ENCODE measurements at regions not wholly inside any gene's neighbourhood (a gene's known extent, or its start where the extent isn't known, plus 50 kb on each side); places are given as distances from the start of the nearest gene placed in this dataset.

GRCh38 chr3:80770106-80771074, 991.1 kb downstream of the GBE1 start:
- TF ChIP-seq CTCF (IDR thresholded peaks at IDR 0.05; ENCODE audit: insufficient read depth, low read length, poor library complexity, severe bottlenecking), result no peak
- Histone ChIP-seq H3K36me3 (ENCODE audit: control insufficient read depth, insufficient read depth, low read length) (no peaks in the 10 kb centered on the region), H3K4me3 (replicated peaks; ENCODE audit: low read depth, low read length) (no peak overlapping the region), H3K27me3 (replicated peaks; ENCODE audit: control insufficient read depth, insufficient read depth, low read length) (no peaks in the 10 kb centered on the region)
- no peak for DNase-seq (ENCODE audit: extremely low read depth, insufficient read length)

- no peak overlapping the region for H3K4me3 ChIP-seq (replicated peaks; ENCODE audit: low read depth, low read length)
- no peak for DNase-seq (ENCODE audit: extremely low read depth, insufficient read length)
- no peaks in the 10 kb centered on the region for H3K27me3 ChIP-seq (replicated peaks; ENCODE audit: control insufficient read depth, insufficient read depth, low read length)
Observed at GRCh38 chr3:80769683-80770082, 991.8 kb downstream of the GBE1 start.

GRCh38 chr3:80767604-80768003, 993.8 kb downstream of the GBE1 start:
- TF ChIP-seq CTCF (IDR thresholded peaks at IDR 0.05; ENCODE audit: insufficient read depth, low read length, poor library complexity, severe bottlenecking), result no peak
- no peaks in the 10 kb centered on the region for H3K27me3 ChIP-seq (replicated peaks; ENCODE audit: control insufficient read depth, insufficient read depth, low read length)
- no peak for DNase-seq (ENCODE audit: extremely low read depth, insufficient read length)
- H3K36me3 ChIP-seq (ENCODE audit: control insufficient read depth, insufficient read depth, low read length), result no peaks in the 10 kb centered on the region
- no peak overlapping the region for H3K4me3 ChIP-seq (replicated peaks; ENCODE audit: low read depth, low read length)

More at GRCh38 chr3:80769683-80770082, 991.8 kb downstream of the GBE1 start:
- TF ChIP-seq CTCF (IDR thresholded peaks at IDR 0.05; ENCODE audit: insufficient read depth, low read length, poor library complexity, severe bottlenecking), result no peak
- no peaks in the 10 kb centered on the region for H3K36me3 ChIP-seq (ENCODE audit: control insufficient read depth, insufficient read depth, low read length)

- no peak for DNase-seq (ENCODE audit: extremely low read depth, insufficient read length)
- Histone ChIP-seq H3K36me3 (ENCODE audit: control insufficient read depth, insufficient read depth, low read length) (no peaks in the 10 kb centered on the region), H3K27me3 (replicated peaks; ENCODE audit: control insufficient read depth, insufficient read depth, low read length) (no peaks in the 10 kb centered on the region), H3K4me3 (replicated peaks; ENCODE audit: low read depth, low read length) (no peak overlapping the region)
- no peak for TF ChIP-seq CTCF (IDR thresholded peaks at IDR 0.05; ENCODE audit: insufficient read depth, low read length, poor library complexity, severe bottlenecking)
Observed at GRCh38 chr3:80754969-80755368, 987.2 kb upstream of the ROBO1 start.

- Histone ChIP-seq H3K4me3 (replicated peaks; ENCODE audit: low read depth, low read length) (no peak overlapping the region), H3K27me3 (replicated peaks; ENCODE audit: control insufficient read depth, insufficient read depth, low read length) (no peaks in the 10 kb centered on the region), H3K36me3 (ENCODE audit: control insufficient read depth, insufficient read depth, low read length) (no peaks in the 10 kb centered on the region)
- no peak for TF ChIP-seq CTCF (IDR thresholded peaks at IDR 0.05; ENCODE audit: insufficient read depth, low read length, poor library complexity, severe bottlenecking)
- DNase-seq (ENCODE audit: extremely low read depth, insufficient read length), result no peak
Observed at GRCh38 chr3:80753021-80753420, 985.2 kb upstream of the ROBO1 start.

All from GM06990 (cell line).